Prostate gland (tissue), 2 donors: ENCODE measurements at regions not wholly inside any gene's neighbourhood (a gene's known extent, or its start where the extent isn't known, plus 50 kb on each side); places are given as distances from the start of the nearest gene placed in this dataset.

Source experiments
- POLR2A ChIP-seq: fragments of 450-650 bp; IDR thresholded peaks from one replicate; pipeline ENCODE4 v1.6.1; 2016; ENCODE audit warnings: antibody characterized with exemption, mild to moderate bottlenecking
- TF ChIP-seq, protein P1 (sequence below), 4 experiments: fragments of 200-600 bp in 2 of 4; fragments of 450-650 bp in 2 of 4; sonication (generic) in 2 of 4; IDR thresholded peaks; 1 replicate in 3 of 4; 2 replicates in 1 of 4; pipeline ENCODE4 v1.5.1; 2016 to 2019; ENCODE audit warnings: antibody characterized with exemption in 4 of 4, mild to moderate bottlenecking in 2 of 4, moderate library complexity in 2 of 4

DNA sequence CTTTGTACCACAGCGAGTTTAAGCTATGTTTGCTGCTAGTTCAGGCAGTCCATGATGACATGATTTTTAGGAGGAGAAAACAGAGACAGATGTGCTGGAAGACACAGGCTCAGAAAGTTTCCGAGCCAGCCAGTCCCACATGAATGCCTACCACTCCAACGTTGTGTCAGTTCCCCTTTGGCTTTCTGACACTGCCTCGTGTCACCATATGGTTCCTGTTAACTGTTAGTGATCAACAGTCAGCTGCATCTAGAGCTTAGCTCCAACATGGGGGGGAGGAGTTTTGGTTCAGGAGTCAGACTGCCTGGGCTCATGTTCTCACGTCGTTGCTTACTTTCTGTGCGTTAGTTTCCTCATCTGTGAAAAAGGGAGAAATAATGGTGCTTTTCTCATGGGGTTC, 343.7 kb downstream of the MID1IP1 start:
- TF ChIP-seq, protein P1, sequence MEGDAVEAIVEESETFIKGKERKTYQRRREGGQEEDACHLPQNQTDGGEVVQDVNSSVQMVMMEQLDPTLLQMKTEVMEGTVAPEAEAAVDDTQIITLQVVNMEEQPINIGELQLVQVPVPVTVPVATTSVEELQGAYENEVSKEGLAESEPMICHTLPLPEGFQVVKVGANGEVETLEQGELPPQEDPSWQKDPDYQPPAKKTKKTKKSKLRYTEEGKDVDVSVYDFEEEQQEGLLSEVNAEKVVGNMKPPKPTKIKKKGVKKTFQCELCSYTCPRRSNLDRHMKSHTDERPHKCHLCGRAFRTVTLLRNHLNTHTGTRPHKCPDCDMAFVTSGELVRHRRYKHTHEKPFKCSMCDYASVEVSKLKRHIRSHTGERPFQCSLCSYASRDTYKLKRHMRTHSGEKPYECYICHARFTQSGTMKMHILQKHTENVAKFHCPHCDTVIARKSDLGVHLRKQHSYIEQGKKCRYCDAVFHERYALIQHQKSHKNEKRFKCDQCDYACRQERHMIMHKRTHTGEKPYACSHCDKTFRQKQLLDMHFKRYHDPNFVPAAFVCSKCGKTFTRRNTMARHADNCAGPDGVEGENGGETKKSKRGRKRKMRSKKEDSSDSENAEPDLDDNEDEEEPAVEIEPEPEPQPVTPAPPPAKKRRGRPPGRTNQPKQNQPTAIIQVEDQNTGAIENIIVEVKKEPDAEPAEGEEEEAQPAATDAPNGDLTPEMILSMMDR (IDR thresholded peaks at IDR 0.05) = no peak
- TF ChIP-seq POLR2A = no peak
